SU-DHL-6 (cell line): ENCODE measurements at regions not wholly inside any gene's neighbourhood (a gene's known extent, or its start where the extent isn't known, plus 50 kb on each side); places are given as distances from the start of the nearest gene placed in this dataset.
"Not testable (repeated sequence)": the region's sequence is repeated elsewhere in the genome, so short reads cannot be mapped to it uniquely, and the experiment has no call there.

ENCODE experiments used
- H2AFZ ChIP-seq: fragments of 200-600 bp; sonication (generic); 2 replicates; pipeline ENCODE4 v1.6.1; 2014; ENCODE audit warnings: low read depth, mild to moderate bottlenecking, moderate library complexity, mixed read lengths, antibody characterized with exemption, low read length; ENCODE audit not compliant: severe bottlenecking
- H3F3A ChIP-seq: fragments of 200-600 bp; shearing (Covaris generic); 2 replicates; pipeline ENCODE4 v1.6.0; 2016; ENCODE audit warnings: antibody characterized with exemption, mild to moderate bottlenecking; ENCODE audit not compliant: insufficient read depth
- H3K27ac ChIP-seq: fragments of 200-600 bp; sonication (generic); 2 replicates; pipeline ENCODE4 v1.5.1; 2016; ENCODE audit warnings: low read depth, mild to moderate bottlenecking, low read length, moderate library complexity, mixed read lengths
- H3K27me3 ChIP-seq: fragments of 200-600 bp; sonication (generic), shearing (Covaris generic); 2 replicates; pipeline ENCODE4 v1.6.0; 2014; ENCODE audit warnings: mild to moderate bottlenecking, low read length
- H3K36me3 ChIP-seq: fragments of 200-600 bp; sonication (generic); 2 replicates; pipeline ENCODE4 v1.6.1; 2014; ENCODE audit warnings: mild to moderate bottlenecking, low read length, mixed read lengths
- H3K4me2 ChIP-seq: fragments of 300-600, 200-600 bp; shearing (Covaris generic), sonication (generic); 2 replicates; pipeline ENCODE4 v1.6.0; 2014; ENCODE audit warnings: low read length, low read depth, mild to moderate bottlenecking; ENCODE audit not compliant: poor library complexity, severe bottlenecking
- H3K4me3 ChIP-seq: fragments of 200-600 bp; sonication (generic); 2 replicates; pipeline ENCODE4 v1.5.1; 2014; ENCODE audit warnings: antibody characterized with exemption, low read length, mild to moderate bottlenecking, mixed read lengths; ENCODE audit not compliant: insufficient read depth, poor library complexity, severe bottlenecking
- H3K79me2 ChIP-seq: fragments of 200-600 bp; sonication (generic); 2 replicates; pipeline ENCODE4 v1.6.1; 2014; ENCODE audit warnings: mild to moderate bottlenecking, low read length, moderate library complexity; ENCODE audit not compliant: insufficient read depth
- H3K9ac ChIP-seq: fragments of 200-600 bp; sonication (generic); 2 replicates; pipeline ENCODE4 v1.7.0; 2014; ENCODE audit warnings: mild to moderate bottlenecking, low read length
- H3K9me2 ChIP-seq: fragments of 200-600 bp; sonication (generic); replicated peaks from 2 replicates; pipeline ENCODE4 v1.6.1; 2014; ENCODE audit warnings: low read length; ENCODE audit not compliant: insufficient read depth
- H3K9me3 ChIP-seq: fragments of 200-600 bp; sonication (generic); 2 replicates; pipeline ENCODE4 v1.6.1; 2014; ENCODE audit warnings: low read length, mixed read lengths; ENCODE audit not compliant: insufficient read depth
- H4K20me1 ChIP-seq: fragments of 200-600 bp; sonication (generic); 2 replicates; pipeline ENCODE4 v1.6.1; 2014; ENCODE audit warnings: low read depth, mild to moderate bottlenecking, antibody characterized with exemption, low read length, moderate library complexity, mixed read lengths
- EZH2phosphoT487 ChIP-seq: fragments of 200-600 bp; sonication (generic), shearing (Covaris generic); conservative IDR thresholded peaks from 2 replicates; pipeline ENCODE4 v1.6.1; 2018; ENCODE audit warnings: mild to moderate bottlenecking, antibody characterized with exemption, low read length, moderate library complexity, mixed read lengths
- TF ChIP-seq, protein P1 (sequence below): fragments of 200-600 bp; sonication (generic); IDR thresholded peaks from one replicate; pipeline ENCODE4 v1.5.1; 2017; ENCODE audit warnings: antibody characterized with exemption, mild to moderate bottlenecking, low read length, moderate library complexity; ENCODE audit not compliant: insufficient read depth, poor library complexity, severe bottlenecking

DNA sequence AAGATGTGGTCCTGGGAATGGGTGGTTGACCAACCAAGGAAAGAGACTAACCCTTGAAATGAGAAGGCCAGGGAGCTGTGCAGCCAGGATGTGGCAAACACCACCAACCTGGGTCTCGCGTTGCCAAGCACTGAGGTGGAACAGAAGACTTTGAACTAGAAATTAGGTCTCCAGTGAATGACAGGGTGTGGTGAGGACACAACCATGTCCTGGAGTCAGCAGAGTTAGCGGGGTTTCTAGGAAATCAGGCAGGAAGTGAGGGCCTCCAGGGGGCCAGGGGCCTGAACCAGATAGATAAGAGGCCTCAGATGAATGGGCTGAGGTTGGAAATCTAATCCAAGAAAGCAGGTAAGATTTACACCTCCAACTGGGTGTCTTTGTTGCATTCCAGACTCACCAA is 353.3 kb upstream of the ARID1B start:
- H3K27me3 ChIP-seq, result no peaks in the 10 kb centered on the region
- H3K27ac ChIP-seq, result no peak overlapping the region
- no peaks in the 10 kb centered on the region for H3F3A ChIP-seq
- no peak for TF ChIP-seq EZH2phosphoT487
- TF ChIP-seq, protein P1, sequence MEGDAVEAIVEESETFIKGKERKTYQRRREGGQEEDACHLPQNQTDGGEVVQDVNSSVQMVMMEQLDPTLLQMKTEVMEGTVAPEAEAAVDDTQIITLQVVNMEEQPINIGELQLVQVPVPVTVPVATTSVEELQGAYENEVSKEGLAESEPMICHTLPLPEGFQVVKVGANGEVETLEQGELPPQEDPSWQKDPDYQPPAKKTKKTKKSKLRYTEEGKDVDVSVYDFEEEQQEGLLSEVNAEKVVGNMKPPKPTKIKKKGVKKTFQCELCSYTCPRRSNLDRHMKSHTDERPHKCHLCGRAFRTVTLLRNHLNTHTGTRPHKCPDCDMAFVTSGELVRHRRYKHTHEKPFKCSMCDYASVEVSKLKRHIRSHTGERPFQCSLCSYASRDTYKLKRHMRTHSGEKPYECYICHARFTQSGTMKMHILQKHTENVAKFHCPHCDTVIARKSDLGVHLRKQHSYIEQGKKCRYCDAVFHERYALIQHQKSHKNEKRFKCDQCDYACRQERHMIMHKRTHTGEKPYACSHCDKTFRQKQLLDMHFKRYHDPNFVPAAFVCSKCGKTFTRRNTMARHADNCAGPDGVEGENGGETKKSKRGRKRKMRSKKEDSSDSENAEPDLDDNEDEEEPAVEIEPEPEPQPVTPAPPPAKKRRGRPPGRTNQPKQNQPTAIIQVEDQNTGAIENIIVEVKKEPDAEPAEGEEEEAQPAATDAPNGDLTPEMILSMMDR, result no peak
- no peaks in the 10 kb centered on the region for H3K36me3 ChIP-seq
- no peaks in the 10 kb centered on the region for H3K9me3 ChIP-seq
- H3K4me3 ChIP-seq, result no peak overlapping the region
- no peaks in the 10 kb centered on the region for H4K20me1 ChIP-seq
- H3K9ac ChIP-seq, result no peak overlapping the region
- no peak overlapping the region for H3K4me2 ChIP-seq
- no peaks in the 10 kb centered on the region for H3K79me2 ChIP-seq
- H2AFZ ChIP-seq, result no peak overlapping the region
- no peaks in the 10 kb centered on the region for H3K9me2 ChIP-seq

GRCh38 chr6:156423075-156423474 is 354.1 kb upstream of the ARID1B start:
- H3K79me2 ChIP-seq, result no peaks in the 10 kb centered on the region
- no peaks in the 10 kb centered on the region for H3F3A ChIP-seq
- H3K27me3 ChIP-seq, result no peaks in the 10 kb centered on the region
- no peak overlapping the region for H3K9ac ChIP-seq
- no peaks in the 10 kb centered on the region for H3K9me3 ChIP-seq
- no peaks in the 10 kb centered on the region for H3K9me2 ChIP-seq
- H3K27ac ChIP-seq, result no peak overlapping the region
- no peaks in the 10 kb centered on the region for H3K36me3 ChIP-seq
- no peak overlapping the region for H3K4me2 ChIP-seq
- H4K20me1 ChIP-seq, result no peaks in the 10 kb centered on the region
- no peak for TF ChIP-seq EZH2phosphoT487
- TF ChIP-seq, protein P1, result no peak
- no peak overlapping the region for H2AFZ ChIP-seq
- no peak overlapping the region for H3K4me3 ChIP-seq

DNA sequence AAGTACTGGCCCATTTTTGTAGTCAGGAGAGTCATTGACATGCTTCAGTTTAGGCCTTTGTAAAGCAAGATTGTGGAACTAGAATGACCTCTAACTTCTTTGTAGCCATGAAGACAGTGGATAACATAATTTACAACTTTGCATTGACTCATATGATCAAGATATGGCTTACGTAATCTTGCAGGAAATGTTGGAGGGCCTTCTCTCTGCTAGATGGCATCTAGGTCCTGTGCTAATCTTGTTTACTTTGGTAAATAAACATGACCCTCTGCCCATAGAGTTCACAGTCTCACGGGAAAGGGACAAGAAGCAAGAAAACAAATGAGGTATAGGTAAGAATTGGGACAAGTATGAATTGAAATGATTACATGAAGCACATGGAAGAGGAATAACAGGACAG is 355.2 kb upstream of the ARID1B start:
- no peak overlapping the region for H3K9ac ChIP-seq
- no peak for TF ChIP-seq EZH2phosphoT487
- TF ChIP-seq, protein P1, result no peak
- H3K4me3 ChIP-seq, result no peak overlapping the region
- no peaks in the 10 kb centered on the region for H3F3A ChIP-seq
- H3K79me2 ChIP-seq, result no peaks in the 10 kb centered on the region
- no peaks in the 10 kb centered on the region for H4K20me1 ChIP-seq
- no peaks in the 10 kb centered on the region for H3K36me3 ChIP-seq
- no peaks in the 10 kb centered on the region for H3K9me2 ChIP-seq
- H3K27me3 ChIP-seq, result no peaks in the 10 kb centered on the region
- no peak overlapping the region for H2AFZ ChIP-seq
- H3K4me2 ChIP-seq, result no peak overlapping the region
- H3K27ac ChIP-seq, result no peak overlapping the region
- H3K9me3 ChIP-seq, result no peaks in the 10 kb centered on the region

DNA sequence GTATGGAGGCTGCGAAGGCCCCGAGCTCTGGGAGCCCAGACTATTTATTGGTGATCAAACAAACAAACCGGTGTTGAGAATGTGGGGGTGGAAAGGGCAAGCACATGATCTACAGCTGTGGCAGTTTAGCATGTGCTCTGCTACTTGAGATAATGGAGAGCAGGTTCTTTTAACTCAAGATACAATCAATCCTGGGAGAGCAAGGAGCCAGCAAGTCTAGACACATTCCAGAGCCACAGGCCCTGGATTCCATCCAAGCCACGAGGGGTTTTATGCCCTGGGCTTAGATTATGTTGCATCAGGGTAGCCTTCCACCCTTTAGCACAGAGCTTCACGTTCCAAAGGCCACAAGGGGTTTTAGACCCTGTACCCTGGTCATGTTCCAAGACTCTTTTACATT is 355.9 kb upstream of the ARID1B start:
- H3K27ac ChIP-seq, H3K4me3 ChIP-seq, H3K4me2 ChIP-seq, H3F3A ChIP-seq, H3K9ac ChIP-seq, H2AFZ ChIP-seq, H4K20me1 ChIP-seq, H3K9me3 ChIP-seq, H3K27me3 ChIP-seq, H3K79me2 ChIP-seq, H3K9me2 ChIP-seq, H3K36me3 ChIP-seq: not testable (repeated sequence)
